AG08395 (cell line): ENCODE measurements at regions not wholly inside any gene's neighbourhood (a gene's known extent, or its start where the extent isn't known, plus 50 kb on each side); places are given as distances from the start of the nearest gene placed in this dataset.

Experiments
- DNase-seq: peaks from one replicate; pipeline ENCODE4 v3.0.0; 2012; ENCODE audit warnings: mixed read lengths, low spot score

- DNase-seq: no peak
These were observed 193.3 kb upstream of the CSF3R start for GRCh38 chr1:36675931-36676562.

DNA sequence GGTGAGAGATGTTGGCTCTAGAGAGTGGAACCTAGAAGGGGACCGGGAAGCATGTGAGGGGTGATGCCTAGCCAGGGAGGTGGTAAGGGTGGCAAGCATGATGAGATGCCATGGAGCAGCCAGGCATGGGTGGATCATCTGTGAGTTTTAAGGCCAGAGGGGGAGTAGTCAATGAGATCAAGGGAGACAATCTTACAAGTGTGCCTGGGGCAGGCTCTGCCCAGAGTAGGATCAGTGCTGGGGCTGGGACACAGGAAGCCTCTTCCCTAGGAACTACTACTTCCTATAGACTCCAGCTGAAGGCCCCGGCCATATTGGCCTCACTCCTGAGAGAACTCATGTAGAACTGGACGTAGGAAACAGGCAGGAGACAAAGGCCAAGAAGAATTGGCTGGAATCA lies 192.4 kb upstream of the CSF3R start:
- DNase-seq: no peak

- no peak for DNase-seq
These were observed 190.5 kb upstream of the CSF3R start for GRCh38 chr1:36673202-36673601.

DNA sequence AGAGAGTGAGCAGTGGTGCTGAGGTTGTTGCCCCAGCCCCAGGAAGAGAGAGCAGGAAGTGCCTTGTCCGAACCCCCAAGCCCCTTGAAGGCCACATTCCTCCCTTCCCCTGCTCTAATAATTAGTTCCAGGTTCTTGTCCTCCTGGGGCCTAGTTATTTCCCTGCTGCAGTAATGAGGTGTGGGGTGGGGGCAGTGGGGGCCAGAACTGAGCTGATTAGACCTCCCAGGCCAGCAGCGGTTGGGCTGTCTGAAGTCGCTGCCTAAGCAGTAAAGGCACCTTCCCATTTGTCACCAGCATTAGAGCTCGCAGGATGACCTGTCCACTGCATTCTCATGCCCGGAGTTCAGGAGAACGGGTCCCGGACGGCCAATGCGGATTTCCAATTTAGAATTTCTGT lies 186.5 kb upstream of the CSF3R start:
- DNase-seq: no peak

- no peak for DNase-seq
These were observed 185.1 kb upstream of the CSF3R start for GRCh38 chr1:36667836-36668235.

DNA sequence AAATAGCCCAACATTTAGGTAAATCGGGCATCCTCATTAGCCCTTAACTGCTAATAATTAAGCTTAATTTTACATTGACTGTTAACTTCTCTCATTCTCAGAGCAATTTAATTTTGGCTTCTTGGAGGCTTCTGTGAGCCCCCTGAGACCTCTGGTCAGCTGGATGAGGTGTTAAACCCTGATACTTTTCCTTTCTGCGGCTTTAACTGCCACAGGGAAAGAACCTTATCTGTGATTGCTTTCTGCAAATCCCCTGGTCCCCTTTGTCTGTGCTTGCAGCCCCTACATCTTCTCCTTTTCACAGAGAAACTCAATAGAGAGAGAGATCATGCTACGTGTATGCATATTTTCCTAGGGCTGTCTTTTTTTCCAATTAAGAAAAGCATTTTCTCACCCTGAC lies 184.5 kb upstream of the CSF3R start:
- DNase-seq: no peak

DNA sequence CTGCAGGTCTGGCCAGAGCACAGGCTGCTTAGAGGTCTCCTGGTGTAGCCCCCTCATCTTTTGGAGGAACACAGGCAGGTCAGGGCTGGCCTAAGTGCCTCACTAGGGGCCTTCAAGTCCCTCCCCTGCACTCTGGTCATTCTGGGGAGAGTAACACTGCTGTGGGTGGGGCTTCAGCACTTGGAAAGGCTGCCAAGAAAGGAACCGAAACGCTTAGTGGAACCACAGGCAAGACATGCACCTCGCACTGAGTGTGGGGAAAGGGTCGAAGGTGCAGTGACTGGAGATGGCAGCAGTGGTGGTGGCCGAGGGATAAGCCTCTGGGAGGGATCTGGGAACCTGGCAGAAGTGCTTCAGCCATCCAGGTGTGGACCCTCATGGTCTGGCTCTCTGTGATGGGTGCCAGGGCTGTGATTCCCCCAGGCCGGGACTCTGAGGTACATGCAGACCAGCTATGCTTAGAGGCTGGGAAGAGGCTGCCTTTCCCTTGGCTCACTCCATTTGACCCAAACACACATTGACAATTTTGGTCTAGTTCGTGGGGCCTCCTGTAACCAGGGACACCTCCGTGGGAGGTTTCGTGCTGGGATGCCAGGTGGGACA lies 182.9 kb upstream of the CSF3R start:
- no peak for DNase-seq

GRCh38 chr1:36664571-36665287 lies 182.0 kb upstream of the CSF3R start:
- DNase-seq: no peak

DNA sequence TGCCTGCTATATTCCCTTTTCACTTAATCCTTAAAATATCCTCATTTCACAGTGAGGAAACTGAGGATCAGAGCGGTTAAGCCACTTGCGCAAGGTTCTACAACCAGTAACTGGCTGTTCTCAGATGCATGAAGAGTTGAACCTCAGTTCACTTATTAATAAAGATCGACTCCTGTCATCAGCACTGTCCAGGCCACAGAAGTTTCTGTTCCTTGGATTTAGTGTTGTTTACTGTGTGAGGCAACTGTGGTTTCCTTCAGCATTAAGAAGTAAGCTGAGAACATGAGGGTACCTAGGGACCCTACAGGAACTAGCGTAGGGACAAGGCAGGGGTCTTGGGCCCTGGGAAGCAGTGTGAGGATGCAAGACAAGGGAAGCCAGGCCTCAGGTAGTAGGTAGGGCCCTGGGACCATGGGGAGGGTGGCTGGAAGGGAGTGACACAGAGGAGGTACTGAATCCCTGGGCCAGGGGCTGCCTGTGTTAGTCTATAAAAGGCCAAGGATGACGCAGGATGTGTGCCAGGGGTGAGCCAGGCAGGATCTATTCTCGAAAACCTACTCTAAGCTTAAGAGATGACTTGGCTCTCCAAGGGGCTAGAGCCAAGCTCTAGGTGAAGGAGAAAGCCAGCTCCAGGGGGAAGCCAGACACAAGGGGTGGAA lies 181.2 kb upstream of the CSF3R start:
- DNase-seq: no peak

- no peak for DNase-seq
These were observed 176.1 kb upstream of the CSF3R start for GRCh38 chr1:36658838-36659237.

- no peak for DNase-seq
These were observed 175.1 kb upstream of the CSF3R start for GRCh38 chr1:36657826-36658225.

DNA sequence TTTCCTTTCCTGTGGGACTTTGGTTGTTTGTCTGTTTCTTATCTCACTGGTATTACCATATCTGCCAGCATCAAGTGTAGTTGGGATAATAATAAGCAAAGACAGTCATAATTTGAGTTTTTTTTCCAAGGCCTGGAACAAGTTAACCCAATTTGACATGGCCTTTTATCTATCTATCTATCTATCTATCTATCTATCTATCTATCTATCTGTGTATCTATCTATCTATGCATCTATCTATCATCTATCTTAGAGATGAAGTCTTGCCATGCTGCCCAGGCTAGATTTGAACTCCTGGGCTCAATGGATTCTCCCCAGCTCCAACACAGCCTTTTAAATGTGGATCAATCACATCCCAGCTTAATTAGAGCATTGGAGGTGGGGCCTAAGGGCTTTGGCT lies 174.1 kb upstream of the CSF3R start:
- DNase-seq: no peak

DNA sequence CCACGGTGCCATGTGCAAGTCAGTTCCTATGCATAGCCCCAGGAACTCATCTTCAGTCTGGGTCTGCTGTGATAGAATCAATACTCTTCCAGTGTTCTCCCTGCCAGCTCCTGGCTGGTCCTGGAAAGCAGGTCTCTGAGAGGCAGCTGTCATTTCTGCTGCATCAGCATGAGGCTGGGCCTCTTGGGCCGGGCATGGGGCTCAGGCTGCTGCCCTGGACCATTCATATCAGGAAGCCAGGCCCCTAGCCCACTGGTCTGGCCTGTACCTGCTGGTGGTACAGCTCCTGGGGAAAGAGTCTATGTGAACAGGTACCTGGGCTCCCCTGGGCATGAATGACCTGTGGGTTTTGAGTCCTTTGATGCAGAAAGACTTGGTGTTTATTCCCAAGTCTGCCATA lies 173.6 kb upstream of the CSF3R start:
- no peak for DNase-seq

- DNase-seq: no peak
These were observed 171.9 kb upstream of the CSF3R start for GRCh38 chr1:36654586-36654985.

DNA sequence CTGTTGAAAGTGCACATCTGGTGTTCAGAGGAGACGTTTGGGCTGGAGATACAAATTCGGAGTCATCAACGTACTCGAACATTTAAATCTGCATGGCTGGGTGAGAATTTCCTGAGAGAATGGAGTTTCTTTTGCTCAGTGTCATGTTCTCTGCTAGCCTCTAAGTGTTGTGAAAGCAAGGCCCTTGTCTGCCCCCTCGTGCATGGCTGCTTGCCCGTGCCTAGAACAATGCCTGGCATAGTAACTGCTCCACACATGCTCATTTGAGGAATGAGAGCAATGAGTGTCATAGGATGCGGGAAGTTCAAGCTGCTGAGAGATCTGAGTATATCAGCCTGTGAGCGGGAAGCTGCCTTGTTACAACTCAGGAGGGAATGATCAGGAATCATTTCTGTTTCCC lies 171.1 kb upstream of the CSF3R start:
- DNase-seq: peak; percentile 41

- DNase-seq: no peak
These were observed 169.9 kb upstream of the CSF3R start for GRCh38 chr1:36652586-36652985.

DNA sequence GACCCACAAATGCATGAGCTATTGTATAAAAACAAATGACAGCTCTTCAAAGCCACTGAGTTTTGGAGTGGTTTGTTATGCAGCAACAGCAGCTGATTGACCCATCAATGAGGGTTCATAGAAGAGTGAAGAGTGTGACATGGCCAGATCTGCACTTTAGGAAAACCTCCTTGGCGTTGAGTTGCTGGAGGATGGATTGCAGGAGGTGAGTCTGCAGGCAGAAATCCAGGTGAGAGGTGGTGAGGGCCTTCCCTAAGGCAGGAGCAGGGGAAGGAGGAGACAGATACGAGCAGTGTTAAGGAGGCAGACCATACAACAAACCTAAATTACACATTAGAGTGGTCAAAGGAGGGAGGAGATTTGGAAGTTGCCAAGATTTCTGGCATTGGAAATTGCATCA lies 169.3 kb upstream of the CSF3R start:
- DNase-seq: no peak

- DNase-seq: no peak
These were observed 168.6 kb upstream of the CSF3R start for GRCh38 chr1:36651176-36651910.

- peak; percentile 63 for DNase-seq
These were observed 167.7 kb upstream of the CSF3R start for GRCh38 chr1:36650200-36651065.

DNA sequence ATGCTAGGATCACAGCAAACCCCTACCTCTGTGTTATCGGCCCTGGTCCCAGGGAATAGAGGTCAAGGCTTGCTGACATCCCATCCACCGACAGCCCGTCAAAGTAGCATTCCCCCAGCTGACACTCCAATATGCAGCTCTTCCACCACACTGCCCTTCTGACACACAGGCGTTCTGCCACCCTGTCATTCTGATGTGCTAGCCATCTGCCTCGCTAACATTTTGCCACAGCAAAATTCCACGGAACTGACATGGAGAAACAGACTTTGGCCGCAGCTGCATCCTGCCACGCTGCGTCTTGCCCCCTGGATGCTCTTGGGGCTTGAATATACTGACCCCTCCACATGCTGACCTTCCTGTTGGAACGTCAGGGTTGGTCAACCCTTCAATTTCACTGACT lies 163.2 kb upstream of the CSF3R start:
- no peak for DNase-seq

DNA sequence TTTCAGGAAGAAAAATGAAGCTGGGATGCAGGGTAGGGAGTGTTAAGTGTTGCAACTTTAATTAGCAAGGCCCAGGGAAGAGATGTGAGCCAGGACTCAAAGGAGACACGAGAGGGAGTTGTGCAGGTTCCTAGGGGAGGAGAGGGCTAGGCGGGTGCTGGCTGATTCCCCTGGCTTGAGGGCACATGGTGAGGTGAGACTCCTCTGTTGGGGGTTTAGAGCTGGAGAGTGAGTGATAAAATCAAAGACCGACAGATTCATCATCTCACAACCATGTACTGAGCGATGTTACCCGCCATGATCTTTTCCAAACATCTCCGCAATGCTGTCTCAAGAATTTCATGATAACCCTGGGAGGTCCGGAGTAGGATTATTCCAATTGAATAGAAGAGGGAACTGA lies 161.8 kb upstream of the CSF3R start:
- DNase-seq: no peak
